ENCODE measurements at regions not wholly inside any gene's neighbourhood (a gene's known extent, or its start where the extent isn't known, plus 50 kb on each side); places are given as distances from the start of the nearest gene placed in this dataset.

DNA sequence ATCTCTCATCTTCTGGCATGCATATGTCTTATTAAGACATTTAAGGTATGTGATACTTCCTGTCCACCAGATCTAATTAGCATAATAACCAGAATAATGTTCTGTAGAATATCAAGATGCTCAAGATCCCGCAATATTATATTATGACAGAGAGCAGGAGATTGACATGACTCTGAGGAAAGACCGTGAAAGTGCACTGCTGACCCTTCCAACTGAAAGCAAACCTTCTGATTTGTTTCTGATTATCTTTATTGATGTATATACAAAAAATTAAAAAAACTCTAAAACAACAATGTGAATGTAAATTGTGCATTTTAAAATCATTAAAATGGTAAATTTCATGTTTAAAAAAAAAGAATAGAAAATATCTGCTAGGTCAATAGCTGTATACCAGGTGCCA, 184.4 kb upstream of the TMEM45B start:
- WGBS, 2 experiments (ENCODE audit: insufficient coverage in 1 of 2, insufficient read length in 1 of 2) = 100% methylated on average over 1 to 2 of the region's 2 CpGs
- Histone ChIP-seq H3K4me3 (ENCODE audit: low read length) (no peak overlapping the region), H3K27me3 (ENCODE audit: control insufficient read depth, insufficient read depth, low read length, poor library complexity, severe bottlenecking) (no peaks in the 10 kb centered on the region), H3K36me3 (ENCODE audit: control insufficient read depth, insufficient read depth, low read length) (no peaks in the 10 kb centered on the region), H3K9me3 (ENCODE audit: control insufficient read depth, low read length) (no peaks in the 10 kb centered on the region), H3K4me1 (ENCODE audit: control insufficient read depth, insufficient read depth, low read length) (no peaks in the 10 kb centered on the region), H3K9ac (ENCODE audit: extremely low read depth, low read length, poor library complexity, severe bottlenecking) (no peak overlapping the region), H3K27ac (ENCODE audit: low read depth, low read length) (no peak overlapping the region)
- no peak for DNase-seq
- Mint-ChIP-seq H3K27ac (no peak overlapping the region), H3K9me3 (no peaks in the 10 kb centered on the region), H3K36me3 (ENCODE audit: low read depth) (no peaks in the 10 kb centered on the region), H3K4me1 (no peaks in the 10 kb centered on the region), H3K4me3 (no peak overlapping the region), H3K27me3 (ENCODE audit: insufficient read depth) (no peaks in the 10 kb centered on the region)
- no peak for TF ChIP-seq CTCF (conservative IDR thresholded peaks at IDR 0.05)

GRCh38 chr11:129636926-129637325, 178.7 kb upstream of the TMEM45B start:
- H3K9ac ChIP-seq (ENCODE audit: extremely low read depth, low read length, poor library complexity, severe bottlenecking) = no peak overlapping the region
- no peaks in the 10 kb centered on the region for H3K27me3 ChIP-seq (ENCODE audit: control insufficient read depth, insufficient read depth, low read length, poor library complexity, severe bottlenecking)
- H3K27me3 Mint-ChIP-seq (ENCODE audit: insufficient read depth) = no peaks in the 10 kb centered on the region
- H3K4me3 ChIP-seq (ENCODE audit: low read length) = no peak overlapping the region
- H3K36me3 Mint-ChIP-seq (ENCODE audit: low read depth) = no peaks in the 10 kb centered on the region
- H3K27ac Mint-ChIP-seq = no peak overlapping the region
- no peaks in the 10 kb centered on the region for H3K4me1 Mint-ChIP-seq
- WGBS, 2 experiments (ENCODE audit: insufficient coverage in 1 of 2, insufficient read length in 1 of 2) = 88 to 100% methylated on average over 4 to 6 of the region's 6 CpGs
- no peak for TF ChIP-seq CTCF (conservative IDR thresholded peaks at IDR 0.05)
- H3K4me3 Mint-ChIP-seq = no peak overlapping the region
- H3K9me3 Mint-ChIP-seq = no peaks in the 10 kb centered on the region
- no peak overlapping the region for H3K27ac ChIP-seq (ENCODE audit: low read depth, low read length)
- H3K4me1 ChIP-seq (ENCODE audit: control insufficient read depth, insufficient read depth, low read length) = no peaks in the 10 kb centered on the region
- H3K9me3 ChIP-seq (ENCODE audit: control insufficient read depth, low read length) = no peaks in the 10 kb centered on the region
- no peaks in the 10 kb centered on the region for H3K36me3 ChIP-seq (ENCODE audit: control insufficient read depth, insufficient read depth, low read length)
- DNase-seq = no peak

DNA sequence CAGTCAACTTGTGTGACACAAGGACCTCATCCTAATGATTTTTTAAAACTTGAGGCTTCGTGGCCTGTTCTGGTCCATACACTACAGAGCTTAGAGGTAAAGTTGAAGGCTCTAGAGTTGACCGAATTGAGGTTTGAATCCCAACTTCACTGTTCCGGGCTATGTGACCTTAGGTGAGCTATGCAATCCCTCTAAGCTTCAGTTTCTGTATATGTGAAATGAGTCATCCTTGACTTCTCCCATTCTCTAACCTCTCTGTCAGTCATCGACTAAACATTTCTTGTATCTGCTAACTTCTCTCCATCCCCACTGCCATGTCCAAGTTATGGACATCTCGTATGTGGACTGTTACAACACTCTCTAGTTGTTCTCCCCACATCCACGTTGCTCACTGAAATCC, 178.2 kb upstream of the TMEM45B start:
- 92 to 98% methylated on average over 5 to 6 of the region's 6 CpGs for WGBS, 2 experiments (ENCODE audit: insufficient coverage in 1 of 2, insufficient read length in 1 of 2)
- no peak overlapping the region for H3K27ac ChIP-seq (ENCODE audit: low read depth, low read length)
- H3K36me3 Mint-ChIP-seq (ENCODE audit: low read depth) = no peaks in the 10 kb centered on the region

More for the DNA sequence above, 178.2 kb upstream of the TMEM45B start:
- Mint-ChIP-seq H3K27ac (no peak overlapping the region), H3K27me3 (ENCODE audit: insufficient read depth) (no peaks in the 10 kb centered on the region), H3K9me3 (no peaks in the 10 kb centered on the region), H3K4me1 (no peaks in the 10 kb centered on the region), H3K4me3 (no peak overlapping the region)
- DNase-seq = no peak
- H3K4me3 ChIP-seq (ENCODE audit: low read length) = no peak overlapping the region
- H3K27me3 ChIP-seq (ENCODE audit: control insufficient read depth, insufficient read depth, low read length, poor library complexity, severe bottlenecking) = no peaks in the 10 kb centered on the region
- H3K4me1 ChIP-seq (ENCODE audit: control insufficient read depth, insufficient read depth, low read length) = no peaks in the 10 kb centered on the region
- no peaks in the 10 kb centered on the region for H3K36me3 ChIP-seq (ENCODE audit: control insufficient read depth, insufficient read depth, low read length)
- H3K9me3 ChIP-seq (ENCODE audit: control insufficient read depth, low read length) = no peaks in the 10 kb centered on the region
- H3K9ac ChIP-seq (ENCODE audit: extremely low read depth, low read length, poor library complexity, severe bottlenecking) = no peak overlapping the region
- no peak for TF ChIP-seq CTCF (conservative IDR thresholded peaks at IDR 0.05)

Measured in endodermal cell (in vitro differentiated cells).